Endothelial cell of umbilical vein (primary cell): ENCODE measurements at regions not wholly inside any gene's neighbourhood (a gene's known extent, or its start where the extent isn't known, plus 50 kb on each side); places are given as distances from the start of the nearest gene placed in this dataset.

Experiments used
- BruUV-seq: library from RNA; stranded (reverse); fragments of 400-500 nt; replicated peaks from 2 replicates; lab custom pipeline; 2021; lab: Mats Ljungman, UMichigan
- CTCF ChIA-PET: fragments of 300-600, 350-600 bp; sonication (Branson Sonifier 250); formaldehyde crosslinking; loops from one replicate; lab custom pipeline; 2021; ENCODE audit warnings: antibody characterized with exemption, inconsistent platforms; lab: Charles Lee
- POLR2A ChIA-PET: fragments of 300-600, 350-600 bp; sonication (Branson Sonifier 250); formaldehyde crosslinking; loops from one replicate; lab custom pipeline; 2021; ENCODE audit warnings: antibody characterized with exemption, inconsistent platforms; lab: Charles Lee
- DNase-seq: peaks from one replicate; pipeline ENCODE4 v3.0.0-alpha.2; 2011; ENCODE audit warnings: low read depth, low spot score
- FAIRE-seq: peaks from 2 replicates; lab custom pipeline; 2011; peaks lifted over from hg19 to GRCh38; lab: Jason Lieb, UNC
- H2AFZ ChIP-seq: 2 replicates; pipeline ENCODE4 v1.6.0; 2012; ENCODE audit warnings: low read depth, low read length, control low read depth, inconsistent platforms
- H3K27ac ChIP-seq: 2 replicates; pipeline ENCODE4 v1.5.1; 2011; ENCODE audit warnings: low read depth, mild to moderate bottlenecking, control low read depth, low read length, moderate library complexity; ENCODE audit not compliant: insufficient read depth
- H3K27me3 ChIP-seq, 2 experiments: 2 replicates each; pipeline versions ENCODE4 v1.6.0 to v1.6.1; 2011; ENCODE audit warnings: low read length in 2 of 2, mixed read lengths in 1 of 2; ENCODE audit not compliant: control insufficient read depth in 2 of 2, insufficient read depth in 2 of 2
- H3K36me3 ChIP-seq, 2 experiments: 2 replicates in 1 of 2; 3 replicates in 1 of 2; pipeline ENCODE4 v1.5.1; 2011; ENCODE audit warnings: low read length in 2 of 2, mild to moderate bottlenecking in 1 of 2, moderate library complexity in 1 of 2; ENCODE audit not compliant: control insufficient read depth in 2 of 2, insufficient read depth in 2 of 2; ENCODE audit errors: extremely low read depth in 1 of 2
- H3K4me1 ChIP-seq: 3 replicates; pipeline ENCODE4 v1.5.1; 2011; ENCODE audit warnings: mild to moderate bottlenecking, low read length; ENCODE audit not compliant: control insufficient read depth, insufficient read depth; ENCODE audit errors: extremely low read depth
- H3K4me2 ChIP-seq: 2 replicates; pipeline ENCODE4 v1.6.1; 2011; ENCODE audit warnings: low read length, control low read depth, mixed read lengths; ENCODE audit not compliant: insufficient read depth
- H3K4me3 ChIP-seq, 3 experiments: fragments of 200-600 bp in 1 of 3; sonication (generic), shearing (Covaris generic) in 1 of 3; replicated peaks in 1 of 3; 2 replicates each; pipeline ENCODE4 v1.5.1; 2011 to 2016; ENCODE audit warnings: control low read depth in 3 of 3, low read length in 3 of 3, mild to moderate bottlenecking in 2 of 3, inconsistent platforms in 1 of 3, low read depth in 1 of 3, moderate library complexity in 1 of 3; ENCODE audit not compliant: insufficient read depth in 1 of 3
- H3K79me2 ChIP-seq: 2 replicates; pipeline ENCODE4 v1.6.0; 2012; ENCODE audit warnings: low read length, inconsistent platforms; ENCODE audit not compliant: control insufficient read depth, insufficient read depth
- H3K9ac ChIP-seq: replicated peaks from 2 replicates; pipeline ENCODE3; 2011; ENCODE audit warnings: low read length, control low read depth; ENCODE audit not compliant: insufficient read depth; ENCODE audit errors: extremely low read depth
- H3K9me1 ChIP-seq: replicated peaks from 3 replicates; pipeline ENCODE4 v1.6.0; 2011; ENCODE audit warnings: mild to moderate bottlenecking, low read length; ENCODE audit not compliant: control insufficient read depth, insufficient read depth; ENCODE audit errors: extremely low read depth
- H3K9me3 ChIP-seq: replicated peaks from 2 replicates; pipeline ENCODE4 v1.5.1; 2012; ENCODE audit warnings: low read length, inconsistent platforms; ENCODE audit not compliant: control insufficient read depth, insufficient read depth
- H4K20me1 ChIP-seq: replicated peaks from 2 replicates; pipeline ENCODE3; 2011; ENCODE audit warnings: mild to moderate bottlenecking, low read length; ENCODE audit not compliant: control insufficient read depth, insufficient read depth; ENCODE audit errors: extremely low read depth
- EZH2 ChIP-seq: IDR thresholded peaks from 2 replicates; pipeline ENCODE4 v1.6.1; 2012; ENCODE audit warnings: borderline replicate concordance, low read depth, mild to moderate bottlenecking, moderate library complexity, low read length, inconsistent platforms; ENCODE audit not compliant: severe bottlenecking
- FOS ChIP-seq: IDR thresholded peaks from 2 replicates; pipeline ENCODE4 v1.6.1; 2011; ENCODE audit warnings: mild to moderate bottlenecking, low read length, moderate library complexity, borderline replicate concordance; ENCODE audit not compliant: insufficient read depth
- GATA2 ChIP-seq: IDR thresholded peaks from 2 replicates; pipeline ENCODE4 v1.7.0; 2011; ENCODE audit warnings: low read depth, mild to moderate bottlenecking, moderate library complexity, mixed read lengths, low read length; ENCODE audit not compliant: insufficient read length, insufficient read depth
- JUN ChIP-seq: IDR thresholded peaks from 2 replicates; pipeline ENCODE4 v1.6.1; 2011; ENCODE audit warnings: borderline replicate concordance, low read depth; ENCODE audit not compliant: insufficient read length, insufficient read depth
- MYC ChIP-seq: IDR thresholded peaks from one replicate; pipeline ENCODE4 v1.6.1; 2011; ENCODE audit warnings: mild to moderate bottlenecking, low read depth, low read length
- POLR2A ChIP-seq: IDR thresholded peaks from 2 replicates; pipeline ENCODE4 v1.6.1; 2012; ENCODE audit warnings: low read depth, mild to moderate bottlenecking, control low read depth, low read length
- POLR2AphosphoS5 ChIP-seq: IDR thresholded peaks from 2 replicates; pipeline ENCODE4 v1.6.1; 2012; ENCODE audit warnings: low read depth, mild to moderate bottlenecking, control low read depth, low read length, moderate library complexity; ENCODE audit not compliant: insufficient read depth
- dilution Hi-C: fragments of 300-500 bp; cut with MboI; formaldehyde crosslinking; loops from one replicate; pipeline ENCODE4 v1.15.0; 2019; ENCODE audit warnings: low sequenced_read_pairs; ENCODE audit not compliant: extremely low pct_ligation_motif_present
- intact Hi-C: fragments of 100-400 bp; cut with micrococcal nuclease; formaldehyde crosslinking; loops from one replicate; pipeline ENCODE4 v1.10.0; 2022
- TF ChIP-seq, protein P1 (sequence below): IDR thresholded peaks from 2 replicates; pipeline ENCODE4 v1.6.1; 2011; ENCODE audit not compliant: insufficient read depth, insufficient read length
- TF ChIP-seq, protein P2 (sequence below), 2 donors: IDR thresholded peaks; 1 replicate in 1 of 2; 2 replicates in 1 of 2; pipeline ENCODE4 v1.5.1; 2011; ENCODE audit warnings: low read length in 2 of 2, mild to moderate bottlenecking in 2 of 2, moderate library complexity in 2 of 2, control low read depth in 1 of 2, inconsistent platforms in 1 of 2, low read depth in 1 of 2; ENCODE audit not compliant: insufficient read depth in 1 of 2; ENCODE audit errors: extremely low read depth in 1 of 2

DNA sequence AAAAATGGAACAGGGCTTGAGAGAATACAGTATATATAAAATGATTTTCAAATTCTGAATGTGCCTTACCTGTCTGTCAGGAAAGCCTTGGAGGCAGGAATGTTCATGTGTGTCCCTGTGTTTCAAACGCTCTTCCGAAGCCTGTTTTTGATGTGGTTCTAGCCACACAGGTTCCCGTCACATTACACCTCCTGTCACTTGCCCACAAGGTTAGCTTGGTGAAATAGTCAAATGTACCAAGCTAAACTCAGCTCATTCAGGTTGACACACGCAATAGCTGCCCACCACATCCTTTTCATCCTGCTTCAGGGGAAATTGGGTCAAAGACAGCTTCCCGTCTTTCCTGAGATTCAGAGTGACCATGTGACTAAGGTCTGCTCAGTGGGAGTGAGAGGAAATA lies 574.0 kb downstream of the EFNB2 start:
- Histone ChIP-seq H3K4me3 (no peak overlapping the region), H3K9me3 (no peaks in the 10 kb centered on the region), H3K4me2 (no peak overlapping the region), H4K20me1 (no peaks in the 10 kb centered on the region), H3K9ac (no peak overlapping the region), H2AFZ (no peak overlapping the region), H3K9me1 (no peaks in the 10 kb centered on the region), H3K4me1 (no peaks in the 10 kb centered on the region), H3K79me2 (no peaks in the 10 kb centered on the region), H3K36me3 (no peaks in the 10 kb centered on the region), H3K27ac (no peak overlapping the region), H3K27me3 (no peaks in the 10 kb centered on the region)
- DNase-seq = peak; percentile 6
- no peak for TF ChIP-seq POLR2A
- no peak for TF ChIP-seq FOS
- TF ChIP-seq MYC = no peak
- TF ChIP-seq, protein P1, sequence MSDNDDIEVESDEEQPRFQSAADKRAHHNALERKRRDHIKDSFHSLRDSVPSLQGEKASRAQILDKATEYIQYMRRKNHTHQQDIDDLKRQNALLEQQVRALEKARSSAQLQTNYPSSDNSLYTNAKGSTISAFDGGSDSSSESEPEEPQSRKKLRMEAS = no peak
- no peak for TF ChIP-seq POLR2AphosphoS5
- TF ChIP-seq EZH2 = no peak
- no peak for TF ChIP-seq JUN
- TF ChIP-seq GATA2 = no peak
- TF ChIP-seq, protein P2, sequence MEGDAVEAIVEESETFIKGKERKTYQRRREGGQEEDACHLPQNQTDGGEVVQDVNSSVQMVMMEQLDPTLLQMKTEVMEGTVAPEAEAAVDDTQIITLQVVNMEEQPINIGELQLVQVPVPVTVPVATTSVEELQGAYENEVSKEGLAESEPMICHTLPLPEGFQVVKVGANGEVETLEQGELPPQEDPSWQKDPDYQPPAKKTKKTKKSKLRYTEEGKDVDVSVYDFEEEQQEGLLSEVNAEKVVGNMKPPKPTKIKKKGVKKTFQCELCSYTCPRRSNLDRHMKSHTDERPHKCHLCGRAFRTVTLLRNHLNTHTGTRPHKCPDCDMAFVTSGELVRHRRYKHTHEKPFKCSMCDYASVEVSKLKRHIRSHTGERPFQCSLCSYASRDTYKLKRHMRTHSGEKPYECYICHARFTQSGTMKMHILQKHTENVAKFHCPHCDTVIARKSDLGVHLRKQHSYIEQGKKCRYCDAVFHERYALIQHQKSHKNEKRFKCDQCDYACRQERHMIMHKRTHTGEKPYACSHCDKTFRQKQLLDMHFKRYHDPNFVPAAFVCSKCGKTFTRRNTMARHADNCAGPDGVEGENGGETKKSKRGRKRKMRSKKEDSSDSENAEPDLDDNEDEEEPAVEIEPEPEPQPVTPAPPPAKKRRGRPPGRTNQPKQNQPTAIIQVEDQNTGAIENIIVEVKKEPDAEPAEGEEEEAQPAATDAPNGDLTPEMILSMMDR (IDR thresholded peaks at IDR 0.05; ENCODE audit: extremely low read depth in 1 of 2, insufficient read depth in 1 of 2, low read depth in 1 of 2, low read length in 2 of 2) = no peak
- dilution Hi-C loops = no loop called here
- ChIA-PET CTCF (no interaction called here), POLR2A (no interaction called here)
- intact Hi-C loops = no loop called here
- no peak for FAIRE-seq
- BruUV-seq = no TSS peak
